GM12892 (cell line): ENCODE measurements at regions not wholly inside any gene's neighbourhood (a gene's known extent, or its start where the extent isn't known, plus 50 kb on each side); places are given as distances from the start of the nearest gene placed in this dataset.

Source experiments
- DNase-seq: peaks from one replicate; pipeline ENCODE4 v3.0.0; 2011; ENCODE audit not compliant: insufficient read length
- FAIRE-seq: peaks from 2 replicates; lab custom pipeline; 2011; peaks lifted over from hg19 to GRCh38; lab: Jason Lieb, UNC
- POLR2A ChIP-seq: IDR thresholded peaks from 2 replicates; pipeline ENCODE4 v1.6.1; 2011; ENCODE audit warnings: low read depth, low read length, control low read depth
- POLR2AphosphoS5 ChIP-seq: IDR thresholded peaks from 2 replicates; pipeline ENCODE4 v1.6.1; 2011; ENCODE audit warnings: low read depth, low read length, control low read depth
- TAF1 ChIP-seq: IDR thresholded peaks from 2 replicates; pipeline ENCODE4 v1.6.1; 2011; ENCODE audit warnings: low read depth, mild to moderate bottlenecking, control low read depth, low read length, borderline replicate concordance

DNA sequence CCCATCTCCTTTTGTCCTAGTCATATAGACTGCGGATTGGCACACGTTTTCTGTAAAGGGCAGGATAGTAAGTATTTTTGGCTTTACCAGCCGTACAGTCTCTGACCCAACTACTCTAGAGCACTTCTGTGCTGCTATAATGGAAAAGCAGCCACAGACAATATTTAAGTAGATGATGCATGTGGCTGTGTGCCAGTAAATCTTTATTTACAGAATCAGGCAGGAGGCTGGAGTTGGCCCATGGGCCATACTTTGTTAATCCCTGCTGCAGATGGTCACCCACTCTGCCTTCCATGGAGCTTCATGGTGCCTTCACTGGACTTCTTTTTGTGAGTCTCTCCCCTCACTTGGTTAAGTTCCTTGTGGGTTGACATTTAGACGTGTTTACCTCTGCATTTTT, 584.5 kb upstream of the TBX3 start:
- FAIRE-seq (no peak), DNase-seq (no peak)
- no peak for TF ChIP-seq TAF1
- no peak for TF ChIP-seq POLR2AphosphoS5
- no peak for TF ChIP-seq POLR2A

DNA sequence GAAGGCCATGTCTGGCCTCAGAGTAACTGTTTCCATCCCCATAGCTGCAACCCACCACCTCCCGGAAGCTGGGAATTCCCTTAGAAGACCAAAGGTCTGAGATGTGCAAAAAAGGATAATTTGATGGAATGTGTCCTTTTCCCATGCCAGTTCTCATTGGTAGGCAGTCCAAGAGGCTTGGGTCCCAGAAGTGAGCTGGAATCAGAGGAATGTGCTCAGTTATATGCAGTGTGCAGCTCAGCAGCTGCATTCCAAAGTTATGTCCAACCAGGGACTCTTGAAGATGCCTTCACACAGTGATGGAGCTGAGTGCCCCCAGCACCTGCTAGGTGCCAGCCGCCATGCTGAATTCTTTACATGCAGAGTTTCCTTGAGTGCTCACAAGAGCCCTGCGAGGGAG, 583.9 kb upstream of the TBX3 start:
- DNase-seq (no peak), FAIRE-seq (no peak)
- TF ChIP-seq POLR2AphosphoS5 = no peak

DNA sequence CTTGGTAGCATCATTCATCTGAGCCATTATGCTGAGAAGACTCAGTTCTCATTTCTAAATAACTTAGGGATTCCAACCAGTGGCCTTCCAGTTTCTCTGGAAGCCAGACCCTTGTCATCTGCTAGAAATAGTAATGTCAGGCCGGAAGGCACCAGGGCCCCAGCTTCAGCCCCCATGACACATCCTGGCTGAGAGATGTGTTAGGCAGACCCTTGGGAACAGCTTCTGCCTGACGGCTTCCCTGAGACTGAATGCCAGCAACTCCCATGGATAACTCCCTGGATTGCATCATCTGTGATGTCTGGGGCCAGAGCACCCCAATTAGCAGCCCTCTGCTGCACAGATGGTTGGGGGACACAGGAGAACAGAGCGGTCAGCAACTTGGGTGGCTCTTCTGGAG, 583.5 kb upstream of the TBX3 start:
- DNase-seq (no peak), FAIRE-seq (no peak)
- TF ChIP-seq POLR2A = no peak
- TF ChIP-seq POLR2AphosphoS5 = no peak
- no peak for TF ChIP-seq TAF1

DNA sequence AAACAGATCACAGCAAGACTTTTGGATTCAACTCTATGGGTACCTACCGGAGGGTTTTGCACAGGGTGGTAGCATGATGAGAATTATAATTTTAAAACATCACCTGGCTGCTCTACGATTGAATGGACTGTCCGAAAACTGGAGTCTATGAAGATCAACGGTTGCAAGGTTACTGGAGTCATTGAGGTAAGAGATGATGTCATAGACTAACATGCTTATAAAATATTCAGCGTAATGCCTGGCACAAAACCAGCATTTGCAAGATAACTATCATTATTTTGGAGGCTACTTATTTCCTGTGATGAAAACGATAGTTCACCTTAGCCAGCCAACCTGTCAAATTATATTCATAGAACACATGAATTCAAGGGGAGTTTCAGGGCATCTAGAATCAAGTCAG, 580.6 kb upstream of the TBX3 start:
- DNase-seq (no peak), FAIRE-seq (no peak)
- no peak for TF ChIP-seq POLR2AphosphoS5
- TF ChIP-seq TAF1 = no peak
- TF ChIP-seq POLR2A = no peak

DNA sequence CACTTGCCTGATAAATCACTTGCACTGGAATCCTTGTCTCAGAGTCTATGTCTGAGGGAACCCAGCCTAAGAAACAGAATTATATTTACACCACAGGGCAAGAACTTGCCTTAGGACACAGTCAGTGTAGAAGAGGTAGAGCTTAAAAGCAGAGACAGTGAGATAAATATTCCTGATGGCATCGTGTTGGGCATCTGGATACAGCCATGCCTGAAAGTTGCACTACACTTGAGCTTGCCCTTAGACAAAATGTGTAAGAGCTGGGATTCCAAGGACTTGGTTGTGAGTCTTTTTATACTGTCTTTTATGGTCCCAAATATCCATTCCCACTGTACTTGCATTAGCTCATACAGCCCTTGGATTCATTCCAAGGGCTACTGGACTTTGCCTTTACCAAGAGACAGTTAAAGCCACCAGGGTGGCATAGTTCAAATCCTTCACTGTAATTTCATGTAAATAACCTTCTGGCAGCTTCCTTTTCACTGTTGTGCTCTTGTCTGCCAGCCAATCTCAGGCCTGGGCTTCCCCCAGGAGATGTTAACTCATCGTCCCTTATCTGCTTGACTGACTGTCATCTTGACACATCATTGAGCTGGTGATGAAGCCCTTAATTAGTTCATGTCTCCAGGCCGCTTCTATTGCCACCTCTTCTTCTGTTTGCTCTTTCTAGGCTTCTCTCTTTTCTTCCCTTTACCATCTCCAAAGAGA, 577.9 kb upstream of the TBX3 start:
- TF ChIP-seq POLR2A = no peak
- TF ChIP-seq POLR2AphosphoS5 = no peak
- no peak for TF ChIP-seq TAF1
- DNase-seq (no peak), FAIRE-seq (no peak)

DNA sequence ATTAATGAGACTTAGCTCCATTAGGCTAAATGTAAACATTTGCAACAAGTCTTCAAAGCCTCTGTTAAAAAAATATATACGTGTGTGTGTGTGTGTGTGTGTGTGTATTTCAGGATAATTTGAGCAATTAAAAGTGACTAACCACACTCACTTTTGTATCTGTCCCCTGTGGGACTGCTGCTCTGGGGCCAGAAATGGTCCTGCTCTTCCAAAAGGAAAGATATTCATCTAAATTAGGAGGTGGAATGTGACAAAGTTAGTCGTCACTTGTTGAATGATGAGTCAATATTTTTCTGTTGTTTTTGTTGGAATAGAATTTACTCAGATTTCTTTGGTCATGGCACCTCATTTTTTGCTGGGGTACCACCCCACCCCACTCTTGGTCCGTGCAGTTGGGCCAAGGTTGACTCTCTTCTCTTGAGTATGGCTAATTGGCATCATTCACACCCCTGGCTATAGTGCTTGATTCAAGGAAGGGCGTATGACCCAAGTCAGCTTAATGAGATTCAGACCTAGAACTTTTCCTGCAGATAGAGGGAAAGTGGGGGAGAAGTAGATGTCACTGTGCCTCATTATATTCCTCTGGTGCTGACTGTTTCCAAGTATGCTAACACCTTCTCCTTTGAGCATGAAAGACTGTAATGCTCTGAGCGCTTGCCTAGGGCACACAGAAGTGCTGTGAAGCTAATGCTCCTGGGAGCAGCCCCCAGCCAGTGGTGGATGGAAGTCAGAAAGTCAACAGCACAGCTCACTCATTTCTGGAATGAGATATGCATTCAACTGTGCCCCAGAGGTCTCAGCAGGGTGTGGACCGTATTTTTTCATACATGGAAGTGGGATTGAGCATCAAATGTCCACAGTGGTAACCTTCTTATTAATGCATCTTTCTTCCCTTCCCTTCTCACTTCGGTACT, 577.0 kb upstream of the TBX3 start:
- DNase-seq = no peak
- TF ChIP-seq POLR2AphosphoS5 = no peak
- TF ChIP-seq TAF1 = no peak
- TF ChIP-seq POLR2A = no peak
- FAIRE-seq = no peak

DNA sequence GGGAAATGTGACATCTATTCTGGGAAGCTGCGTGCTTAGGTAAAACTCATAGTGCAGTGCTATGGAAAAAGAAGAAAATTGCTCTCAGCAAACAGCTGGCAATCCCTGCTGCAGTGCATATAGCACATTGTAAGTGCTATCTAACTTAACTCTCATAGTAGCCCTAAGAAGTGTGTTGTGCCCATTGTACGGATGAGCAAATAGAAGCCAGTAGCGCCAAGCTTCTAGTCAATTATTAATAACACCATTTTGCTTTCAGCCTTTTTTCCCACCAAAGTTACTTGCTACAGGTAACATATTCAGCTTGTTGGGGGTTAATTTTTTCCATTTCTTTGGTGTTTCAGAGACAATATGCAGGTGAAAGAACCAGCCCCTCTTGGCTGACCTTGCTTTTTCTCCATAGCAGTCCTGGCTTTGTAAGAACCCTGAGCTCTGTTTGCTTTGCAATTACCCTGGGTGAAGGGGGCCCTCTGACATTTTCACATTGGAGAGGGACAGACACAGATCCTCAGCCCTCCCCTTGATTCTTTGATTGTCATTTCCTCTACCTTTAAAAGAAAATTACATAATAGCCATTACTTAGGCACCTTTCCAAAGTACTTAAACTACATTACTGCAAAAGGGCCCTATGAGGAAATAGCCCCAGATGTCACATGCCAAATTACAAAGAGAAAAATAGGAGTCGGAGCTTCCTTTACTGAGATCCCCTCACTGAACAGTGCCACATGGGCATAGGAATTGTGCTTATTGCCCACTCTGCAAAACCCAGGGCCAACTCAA, 576.2 kb upstream of the TBX3 start:
- no peak for TF ChIP-seq POLR2AphosphoS5
- no peak for TF ChIP-seq TAF1
- TF ChIP-seq POLR2A = no peak
- FAIRE-seq (no peak), DNase-seq (no peak)

DNA sequence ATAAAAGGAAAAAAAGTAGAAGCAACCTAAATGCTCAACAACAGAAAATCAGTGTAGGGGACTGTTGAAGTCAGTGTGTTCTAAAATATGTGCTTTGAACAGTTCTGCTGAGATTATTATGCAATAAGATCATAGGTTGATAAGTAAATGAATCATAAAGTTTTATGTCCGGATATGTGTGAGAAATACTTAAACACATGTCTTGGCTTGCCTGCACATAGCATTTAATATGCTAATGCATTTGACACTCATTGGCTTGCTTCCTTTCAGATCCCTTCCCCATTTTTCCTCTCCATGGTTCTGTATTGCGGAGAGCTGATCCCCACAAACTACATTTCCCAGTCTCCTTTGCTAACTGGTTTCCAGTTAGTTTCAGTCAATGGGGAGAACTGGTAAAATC, 573.8 kb upstream of the TBX3 start:
- no peak for FAIRE-seq
- TF ChIP-seq TAF1 = no peak
- no peak for TF ChIP-seq POLR2A
- TF ChIP-seq POLR2AphosphoS5 = no peak
- DNase-seq = no peak

DNA sequence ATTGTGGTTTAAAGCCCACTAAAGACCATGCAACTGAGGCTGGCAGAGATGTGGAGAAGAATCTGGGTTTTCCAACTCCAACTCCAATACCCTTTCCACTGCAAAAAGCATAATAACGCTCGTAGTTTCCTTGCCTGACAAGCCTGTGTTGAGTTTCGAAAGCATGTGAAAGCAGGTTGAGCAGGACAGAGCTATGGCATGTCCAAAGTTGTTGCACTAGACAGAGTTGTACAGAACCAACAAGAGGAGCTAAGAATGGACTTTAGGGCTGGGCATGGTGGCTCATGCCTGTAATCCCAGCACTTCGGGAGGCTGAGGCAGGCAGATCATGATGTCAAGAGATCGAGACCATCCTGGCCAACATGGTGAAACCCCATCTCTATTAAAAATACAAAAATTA, 572.0 kb upstream of the TBX3 start:
- no peak for DNase-seq
- no peak for TF ChIP-seq POLR2A
- no peak for TF ChIP-seq POLR2AphosphoS5
- TF ChIP-seq TAF1 = no peak
- FAIRE-seq = no peak

DNA sequence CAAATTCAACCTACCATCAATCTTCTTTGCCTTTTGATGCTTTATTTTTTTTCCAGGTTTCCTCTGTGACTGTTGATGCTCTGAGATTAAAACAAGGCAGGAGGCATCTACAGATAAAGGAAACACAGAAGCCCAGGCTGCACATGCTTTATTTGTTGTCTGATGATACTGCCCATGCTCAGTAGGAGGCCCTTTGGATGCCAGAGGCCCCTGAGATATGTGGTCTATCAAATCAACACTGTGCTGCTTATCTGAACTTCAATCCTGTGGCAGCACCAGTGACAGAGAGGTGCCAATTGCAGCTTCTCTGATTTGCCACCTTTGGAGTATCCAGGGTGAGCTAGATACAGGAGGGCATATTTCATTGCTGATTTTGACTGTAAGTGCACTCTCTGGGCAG, 571.3 kb upstream of the TBX3 start:
- no peak for TF ChIP-seq TAF1
- no peak for TF ChIP-seq POLR2AphosphoS5
- no peak for TF ChIP-seq POLR2A
- FAIRE-seq (no peak), DNase-seq (no peak)

DNA sequence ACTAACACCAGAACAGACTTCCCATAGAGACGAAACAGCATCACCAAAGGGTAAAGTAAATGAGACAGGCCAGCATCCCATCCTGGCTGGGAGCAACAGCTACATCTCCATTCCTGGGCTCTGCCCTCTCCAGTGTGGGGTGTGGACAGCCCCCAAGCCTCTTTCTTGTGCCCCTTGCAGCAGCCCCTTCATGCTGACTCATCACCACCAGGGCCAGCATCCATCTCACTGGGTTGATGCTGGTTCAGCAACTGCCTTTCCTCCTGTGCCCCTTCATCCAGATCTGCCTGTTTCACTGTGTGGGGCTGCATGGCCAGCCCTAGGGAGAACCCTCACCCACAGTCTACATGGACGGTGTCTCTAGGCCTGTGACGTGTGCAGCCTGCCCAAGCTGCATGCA, 569.1 kb upstream of the TBX3 start:
- TF ChIP-seq TAF1 = no peak
- no peak for TF ChIP-seq POLR2A
- no peak for TF ChIP-seq POLR2AphosphoS5
- DNase-seq (no peak), FAIRE-seq (no peak)
